ENCODE measurements at regions not wholly inside any gene's neighbourhood (a gene's known extent, or its start where the extent isn't known, plus 50 kb on each side); places are given as distances from the start of the nearest gene placed in this dataset.

DNA sequence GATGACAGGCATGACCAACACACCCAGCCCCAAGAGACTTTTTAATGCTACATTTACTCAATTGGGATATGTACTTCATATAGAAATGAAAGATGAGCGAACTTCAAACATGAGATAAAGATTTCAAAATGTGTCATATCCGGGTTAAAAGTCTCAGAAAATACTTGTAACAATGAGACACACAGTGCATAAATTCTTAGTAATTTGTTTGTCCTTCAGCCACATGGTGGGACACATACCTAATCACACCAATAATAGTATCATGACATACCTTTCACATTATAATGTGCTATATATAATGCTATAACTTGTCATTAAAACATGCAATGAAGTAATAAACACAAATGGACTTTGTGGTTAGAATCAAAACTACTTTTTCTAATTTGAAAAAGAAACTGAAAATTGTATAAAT, 204.7 kb upstream of the RFX3 start:
- no peak for ATAC-seq
- in situ Hi-C loops (cut with MboI; ENCODE audit: low sequenced_read_pairs in 4 of 4) = loop anchor here in 3 of 4 donors (10.0 to 25.0 kb wide), 2 partner anchors 604 to 607 kb away; no protein-coding TSS in a partner anchor
- H3K36me3 ChIP-seq = no peaks in the 10 kb centered on the region
- H3K27ac ChIP-seq = no peak overlapping the region
- TF ChIP-seq POLR2A (IDR thresholded peaks at IDR 0.05) = no peak
- TF ChIP-seq, protein P1, sequence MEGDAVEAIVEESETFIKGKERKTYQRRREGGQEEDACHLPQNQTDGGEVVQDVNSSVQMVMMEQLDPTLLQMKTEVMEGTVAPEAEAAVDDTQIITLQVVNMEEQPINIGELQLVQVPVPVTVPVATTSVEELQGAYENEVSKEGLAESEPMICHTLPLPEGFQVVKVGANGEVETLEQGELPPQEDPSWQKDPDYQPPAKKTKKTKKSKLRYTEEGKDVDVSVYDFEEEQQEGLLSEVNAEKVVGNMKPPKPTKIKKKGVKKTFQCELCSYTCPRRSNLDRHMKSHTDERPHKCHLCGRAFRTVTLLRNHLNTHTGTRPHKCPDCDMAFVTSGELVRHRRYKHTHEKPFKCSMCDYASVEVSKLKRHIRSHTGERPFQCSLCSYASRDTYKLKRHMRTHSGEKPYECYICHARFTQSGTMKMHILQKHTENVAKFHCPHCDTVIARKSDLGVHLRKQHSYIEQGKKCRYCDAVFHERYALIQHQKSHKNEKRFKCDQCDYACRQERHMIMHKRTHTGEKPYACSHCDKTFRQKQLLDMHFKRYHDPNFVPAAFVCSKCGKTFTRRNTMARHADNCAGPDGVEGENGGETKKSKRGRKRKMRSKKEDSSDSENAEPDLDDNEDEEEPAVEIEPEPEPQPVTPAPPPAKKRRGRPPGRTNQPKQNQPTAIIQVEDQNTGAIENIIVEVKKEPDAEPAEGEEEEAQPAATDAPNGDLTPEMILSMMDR (IDR thresholded peaks at IDR 0.05 in 4 of 5, conservative IDR thresholded peaks at IDR 0.05 in 1 of 5) = no peak
- no peak for DNase-seq
- H3K4me1 ChIP-seq = no peaks in the 10 kb centered on the region
- H3K9me3 ChIP-seq = no peaks in the 10 kb centered on the region
- H3K4me3 ChIP-seq = no peak overlapping the region
- intact Hi-C loops (cut with DNase I; ENCODE audit: low total_unique reads) = loop anchor here (10.0 kb wide), 1 partner anchor 644 kb away; no protein-coding TSS in a partner anchor
- H3K27me3 ChIP-seq = no peaks in the 10 kb centered on the region

DNA sequence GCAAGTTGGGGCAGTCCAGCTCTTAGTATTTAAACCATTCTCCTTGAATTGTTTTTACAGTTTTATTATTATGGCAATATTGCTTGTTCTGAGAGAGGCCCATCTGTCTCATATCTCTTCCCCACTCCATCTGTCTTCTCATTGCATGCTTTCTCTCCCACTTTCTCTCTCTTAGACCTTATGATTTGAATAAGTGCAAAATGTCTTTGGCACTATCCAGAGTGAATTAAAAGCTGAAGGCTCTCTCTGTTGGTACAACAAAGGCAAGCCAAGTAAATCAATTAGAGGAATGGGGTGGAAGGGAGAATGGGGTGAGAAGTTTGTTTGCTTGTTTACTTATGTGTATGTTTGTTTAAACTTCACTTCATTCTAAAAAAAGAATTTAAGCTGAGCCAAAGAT, 195.3 kb upstream of the RFX3 start:
- in situ Hi-C loops (cut with MboI; ENCODE audit: low sequenced_read_pairs in 4 of 4) (no loop called here), intact Hi-C loops (cut with DNase I; ENCODE audit: low total_unique reads) (no loop called here)
- ATAC-seq (no peak), DNase-seq (no peak)
- Histone ChIP-seq H3K36me3 (no peaks in the 10 kb centered on the region), H3K9me3 (no peaks in the 10 kb centered on the region), H3K27ac (no peak overlapping the region), H3K27me3 (no peaks in the 10 kb centered on the region), H3K4me3 (no peak overlapping the region), H3K4me1 (no peaks in the 10 kb centered on the region)
- no peak for TF ChIP-seq POLR2A (IDR thresholded peaks at IDR 0.05)
- TF ChIP-seq, protein P1 (IDR thresholded peaks at IDR 0.05 in 4 of 5, conservative IDR thresholded peaks at IDR 0.05 in 1 of 5) = no peak

DNA sequence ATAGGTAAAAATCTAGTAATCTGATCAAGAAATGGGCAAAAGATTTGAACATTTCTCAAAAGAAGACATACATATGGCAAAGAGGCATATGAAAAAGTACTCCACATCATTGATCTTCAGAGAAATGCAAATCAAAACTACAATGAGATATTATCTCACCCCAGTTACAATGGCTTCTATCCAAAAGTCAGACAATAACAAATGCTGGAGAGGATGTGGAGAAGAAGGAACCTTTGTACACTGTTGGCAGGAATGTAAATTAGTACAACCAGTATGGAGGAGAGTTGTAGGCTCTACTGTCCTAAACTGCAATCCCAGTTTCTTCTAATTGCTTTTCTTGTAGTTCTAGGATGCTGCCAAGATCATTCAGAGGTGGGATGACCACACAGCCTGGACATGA, 193.5 kb upstream of the RFX3 start:
- ATAC-seq (no peak), DNase-seq (no peak)
- in situ Hi-C loops (cut with MboI; ENCODE audit: low sequenced_read_pairs in 4 of 4) (no loop called here), intact Hi-C loops (cut with DNase I; ENCODE audit: low total_unique reads) (no loop called here)
- H3K27ac ChIP-seq = no peak overlapping the region
- TF ChIP-seq POLR2A (IDR thresholded peaks at IDR 0.05) = no peak
- TF ChIP-seq, protein P1 (IDR thresholded peaks at IDR 0.05 in 4 of 5, conservative IDR thresholded peaks at IDR 0.05 in 1 of 5) = no peak
- H3K27me3 ChIP-seq = no peaks in the 10 kb centered on the region
- no peaks in the 10 kb centered on the region for H3K4me1 ChIP-seq
- no peaks in the 10 kb centered on the region for H3K9me3 ChIP-seq
- no peak overlapping the region for H3K4me3 ChIP-seq
- no peaks in the 10 kb centered on the region for H3K36me3 ChIP-seq

DNA sequence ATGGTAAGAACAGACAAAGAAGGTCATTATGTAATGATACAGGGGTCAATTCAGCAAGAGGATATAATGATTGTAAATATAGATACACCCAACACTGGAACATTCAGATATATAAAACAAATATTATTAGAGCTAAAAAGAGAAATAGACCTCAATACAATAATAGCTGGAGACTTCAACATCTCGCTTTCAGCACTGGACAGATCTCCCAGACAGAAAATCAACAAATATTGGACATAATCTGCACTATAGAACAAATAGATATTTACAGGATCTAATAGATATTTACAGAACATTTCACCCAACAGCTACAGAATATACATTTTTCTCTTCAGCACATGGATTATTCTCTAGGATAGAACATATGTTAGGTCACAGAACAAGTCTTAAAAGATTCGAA, 190.6 kb upstream of the RFX3 start:
- no peaks in the 10 kb centered on the region for H3K4me1 ChIP-seq
- no peak overlapping the region for H3K4me3 ChIP-seq
- ATAC-seq (no peak), DNase-seq (no peak)
- in situ Hi-C loops (cut with MboI; ENCODE audit: low sequenced_read_pairs in 4 of 4) = no loop called here
- intact Hi-C loops (cut with DNase I; ENCODE audit: low total_unique reads) = no loop called here
- TF ChIP-seq POLR2A (IDR thresholded peaks at IDR 0.05) = no peak
- H3K9me3 ChIP-seq = no peaks in the 10 kb centered on the region
- no peaks in the 10 kb centered on the region for H3K36me3 ChIP-seq
- H3K27ac ChIP-seq = no peak overlapping the region
- H3K27me3 ChIP-seq = no peaks in the 10 kb centered on the region

DNA sequence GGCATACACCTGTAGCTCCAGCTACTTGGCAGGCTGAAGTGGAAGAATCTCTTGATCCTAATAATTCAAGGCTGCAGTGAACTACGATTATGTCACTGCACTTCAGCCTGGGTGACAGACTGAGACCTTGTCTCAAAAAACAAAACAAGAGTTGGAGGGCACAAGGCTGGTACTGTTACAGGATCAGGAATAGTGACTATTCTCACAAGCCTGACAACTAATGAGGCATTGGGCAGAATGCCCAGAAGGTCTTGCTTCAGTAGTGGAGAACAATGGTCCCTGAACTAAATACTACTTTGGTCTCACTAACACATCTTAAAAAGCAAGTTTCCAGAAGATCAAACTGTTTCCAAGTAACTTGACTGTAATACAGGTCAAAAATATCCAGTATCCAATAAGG, 182.9 kb upstream of the RFX3 start:
- no peak for ATAC-seq
- H3K27me3 ChIP-seq = no peaks in the 10 kb centered on the region
- TF ChIP-seq, protein P1 (IDR thresholded peaks at IDR 0.05 in 4 of 5, conservative IDR thresholded peaks at IDR 0.05 in 1 of 5) = no peak
- no peak for TF ChIP-seq POLR2A (IDR thresholded peaks at IDR 0.05)
- no peak for DNase-seq
- H3K27ac ChIP-seq = no peak overlapping the region
- no peak overlapping the region for H3K4me3 ChIP-seq
- in situ Hi-C loops (cut with MboI; ENCODE audit: low sequenced_read_pairs in 4 of 4) = no loop called here
- no peaks in the 10 kb centered on the region for H3K9me3 ChIP-seq
- no peaks in the 10 kb centered on the region for H3K36me3 ChIP-seq
- no peaks in the 10 kb centered on the region for H3K4me1 ChIP-seq
- intact Hi-C loops (cut with DNase I; ENCODE audit: low total_unique reads) = no loop called here

Data from gastrocnemius medialis (tissue), 4 donors.